Type B pancreatic cell (in vitro differentiated cells): ENCODE measurements at regions not wholly inside any gene's neighbourhood (a gene's known extent, or its start where the extent isn't known, plus 50 kb on each side); places are given as distances from the start of the nearest gene placed in this dataset.

Experiments
- DNase-seq: peaks from one replicate; pipeline ENCODE4 v3.0.0; 2021; ENCODE audit warnings: mixed read lengths; ENCODE audit not compliant: unreplicated experiment; ENCODE audit errors: extremely low spot score
- H3K27ac Mint-ChIP-seq: 2 replicates; pipeline ENCODE4 v1.8.0; 2021; ENCODE audit warnings: mild to moderate bottlenecking, mixed read lengths
- H3K27me3 Mint-ChIP-seq: 2 replicates; pipeline ENCODE4 v1.8.0; 2021; ENCODE audit warnings: mixed read lengths
- H3K36me3 Mint-ChIP-seq: 2 replicates; pipeline ENCODE4 v1.8.0; 2021; ENCODE audit warnings: mixed read lengths
- H3K4me1 Mint-ChIP-seq: one replicate; pipeline ENCODE4 v1.8.0; 2021; ENCODE audit warnings: mixed read lengths; ENCODE audit not compliant: unreplicated experiment
- H3K4me3 Mint-ChIP-seq: 2 replicates; pipeline ENCODE4 v1.8.0; 2021; ENCODE audit warnings: mild to moderate bottlenecking, mixed read lengths
- H3K9me3 Mint-ChIP-seq: 2 replicates; pipeline ENCODE4 v1.8.0; 2021; ENCODE audit warnings: mixed read lengths
- CTCF ChIP-seq: fragments of 200-600 bp; sonication (generic); conservative IDR thresholded peaks from 2 replicates; pipeline ENCODE4 v1.5.0; 2021; ENCODE audit warnings: antibody characterized with exemption, mild to moderate bottlenecking

GRCh38 chr5:126106029-126106428 is 317.2 kb upstream of the GRAMD2B start:
- Mint-ChIP-seq H3K9me3 (no peaks in the 10 kb centered on the region), H3K4me3 (no peak overlapping the region), H3K36me3 (no peaks in the 10 kb centered on the region), H3K4me1 (peaks cover 11% of the 10 kb centered on the region), H3K27ac (no peak overlapping the region), H3K27me3 (no peaks in the 10 kb centered on the region)
- no peak for DNase-seq
- TF ChIP-seq CTCF, result no peak

GRCh38 chr5:126107381-126107780 is 315.8 kb upstream of the GRAMD2B start:
- Mint-ChIP-seq H3K4me3 (no peak overlapping the region), H3K4me1 (peaks cover 11% of the 10 kb centered on the region), H3K9me3 (peaks cover 7% of the 10 kb centered on the region), H3K27ac (no peak overlapping the region), H3K27me3 (no peaks in the 10 kb centered on the region), H3K36me3 (peaks cover 6% of the 10 kb centered on the region)
- DNase-seq, result no peak
- no peak for TF ChIP-seq CTCF

- Mint-ChIP-seq H3K36me3 (peaks cover 7% of the 10 kb centered on the region), H3K9me3 (peaks cover 10% of the 10 kb centered on the region), H3K4me1 (peaks cover 11% of the 10 kb centered on the region), H3K4me3 (peak overlapping the region; percentile 43), H3K27ac (no peak overlapping the region), H3K27me3 (no peaks in the 10 kb centered on the region)
- DNase-seq, result no peak
- TF ChIP-seq CTCF, result no peak
Observed at GRCh38 chr5:126108470-126108869, 314.7 kb upstream of the GRAMD2B start.

- Mint-ChIP-seq H3K4me1 (no peaks in the 10 kb centered on the region), H3K36me3 (peaks cover 7% of the 10 kb centered on the region), H3K4me3 (no peak overlapping the region), H3K9me3 (peaks cover 10% of the 10 kb centered on the region), H3K27ac (no peak overlapping the region), H3K27me3 (no peaks in the 10 kb centered on the region)
- no peak for DNase-seq
- TF ChIP-seq CTCF, result no peak
Observed at GRCh38 chr5:126115059-126115629, 308.1 kb upstream of the GRAMD2B start.

GRCh38 chr5:126117044-126117443 is 306.2 kb upstream of the GRAMD2B start:
- Mint-ChIP-seq H3K36me3 (peaks cover 4% of the 10 kb centered on the region), H3K27ac (no peak overlapping the region), H3K4me3 (no peak overlapping the region), H3K27me3 (peaks cover 4% of the 10 kb centered on the region), H3K4me1 (no peaks in the 10 kb centered on the region), H3K9me3 (peaks cover 6% of the 10 kb centered on the region)
- TF ChIP-seq CTCF, result no peak
- DNase-seq, result no peak

GRCh38 chr5:126119887-126120442 is 303.2 kb upstream of the GRAMD2B start:
- TF ChIP-seq CTCF, result no peak
- H3K36me3 Mint-ChIP-seq, result no peaks in the 10 kb centered on the region
- DNase-seq, result no peak
- H3K27ac Mint-ChIP-seq, result no peak overlapping the region
- peaks cover 15% of the 10 kb centered on the region for H3K4me1 Mint-ChIP-seq
- H3K27me3 Mint-ChIP-seq, result peaks cover 13% of the 10 kb centered on the region
- no peaks in the 10 kb centered on the region for H3K9me3 Mint-ChIP-seq
- no peak overlapping the region for H3K4me3 Mint-ChIP-seq
